B cell (primary cell): ENCODE measurements at regions not wholly inside any gene's neighbourhood (a gene's known extent, or its start where the extent isn't known, plus 50 kb on each side); places are given as distances from the start of the nearest gene placed in this dataset.
"Not testable (repeated sequence)": the region's sequence is repeated elsewhere in the genome, so short reads cannot be mapped to it uniquely, and the experiment has no call there.

ENCODE experiments used
- EZH2 ChIP-seq: IDR thresholded peaks from 2 replicates; pipeline ENCODE4 v1.6.1; 2012; ENCODE audit warnings: borderline replicate concordance, low read depth, mild to moderate bottlenecking, moderate library complexity, low read length; ENCODE audit not compliant: insufficient read depth, poor library complexity, severe bottlenecking
- TF ChIP-seq, protein P1 (sequence below): fragments of 200-600 bp; IDR thresholded peaks from one replicate; pipeline ENCODE4 v1.8.0; 2022; ENCODE audit warnings: antibody characterized with exemption, mild to moderate bottlenecking

DNA sequence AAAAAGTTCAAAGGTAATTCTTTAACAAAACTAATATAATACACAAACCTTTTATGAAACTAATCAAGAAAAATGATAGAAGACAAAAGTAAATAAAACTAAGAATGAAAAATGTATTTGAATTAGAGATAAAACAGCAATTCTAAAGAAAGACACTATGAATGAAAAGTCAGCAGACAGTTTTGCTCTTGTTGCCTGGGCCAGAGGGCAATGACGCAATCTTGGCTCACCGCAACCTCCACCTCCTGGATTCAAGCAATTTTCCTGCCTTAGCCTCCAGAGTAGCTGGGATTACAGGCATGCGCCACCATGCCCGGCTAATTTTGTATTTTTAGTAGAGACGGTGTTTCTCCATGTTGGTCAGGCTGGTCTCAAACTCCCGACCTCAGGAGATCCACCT is 959.8 kb downstream of the TTLL7 start:
- TF ChIP-seq, protein P1, sequence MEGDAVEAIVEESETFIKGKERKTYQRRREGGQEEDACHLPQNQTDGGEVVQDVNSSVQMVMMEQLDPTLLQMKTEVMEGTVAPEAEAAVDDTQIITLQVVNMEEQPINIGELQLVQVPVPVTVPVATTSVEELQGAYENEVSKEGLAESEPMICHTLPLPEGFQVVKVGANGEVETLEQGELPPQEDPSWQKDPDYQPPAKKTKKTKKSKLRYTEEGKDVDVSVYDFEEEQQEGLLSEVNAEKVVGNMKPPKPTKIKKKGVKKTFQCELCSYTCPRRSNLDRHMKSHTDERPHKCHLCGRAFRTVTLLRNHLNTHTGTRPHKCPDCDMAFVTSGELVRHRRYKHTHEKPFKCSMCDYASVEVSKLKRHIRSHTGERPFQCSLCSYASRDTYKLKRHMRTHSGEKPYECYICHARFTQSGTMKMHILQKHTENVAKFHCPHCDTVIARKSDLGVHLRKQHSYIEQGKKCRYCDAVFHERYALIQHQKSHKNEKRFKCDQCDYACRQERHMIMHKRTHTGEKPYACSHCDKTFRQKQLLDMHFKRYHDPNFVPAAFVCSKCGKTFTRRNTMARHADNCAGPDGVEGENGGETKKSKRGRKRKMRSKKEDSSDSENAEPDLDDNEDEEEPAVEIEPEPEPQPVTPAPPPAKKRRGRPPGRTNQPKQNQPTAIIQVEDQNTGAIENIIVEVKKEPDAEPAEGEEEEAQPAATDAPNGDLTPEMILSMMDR, result not testable (repeated sequence)
- not testable (repeated sequence) for TF ChIP-seq EZH2
